OCI-LY1 (cell line): ENCODE measurements at regions not wholly inside any gene's neighbourhood (a gene's known extent, or its start where the extent isn't known, plus 50 kb on each side); places are given as distances from the start of the nearest gene placed in this dataset.

Source experiments
- EZH2 ChIP-seq: fragments of 200-600 bp; sonication (generic), shearing (Covaris generic); IDR thresholded peaks from 2 replicates; pipeline ENCODE4 v1.8.0; 2017; ENCODE audit warnings: borderline replicate concordance, mixed run types, mild to moderate bottlenecking, antibody characterized with exemption, low read length, moderate library complexity, mixed read lengths
- TF ChIP-seq, protein P1 (sequence below): fragments of 200-600 bp; sonication (generic), shearing (Covaris generic); IDR thresholded peaks from 2 replicates; pipeline ENCODE4 v1.5.1; 2017; ENCODE audit warnings: mild to moderate bottlenecking, antibody characterized with exemption, low read length, moderate library complexity, mixed read lengths

GRCh38 chr9:82567953-82568352, 495.0 kb downstream of the RASEF start:
- TF ChIP-seq, protein P1, sequence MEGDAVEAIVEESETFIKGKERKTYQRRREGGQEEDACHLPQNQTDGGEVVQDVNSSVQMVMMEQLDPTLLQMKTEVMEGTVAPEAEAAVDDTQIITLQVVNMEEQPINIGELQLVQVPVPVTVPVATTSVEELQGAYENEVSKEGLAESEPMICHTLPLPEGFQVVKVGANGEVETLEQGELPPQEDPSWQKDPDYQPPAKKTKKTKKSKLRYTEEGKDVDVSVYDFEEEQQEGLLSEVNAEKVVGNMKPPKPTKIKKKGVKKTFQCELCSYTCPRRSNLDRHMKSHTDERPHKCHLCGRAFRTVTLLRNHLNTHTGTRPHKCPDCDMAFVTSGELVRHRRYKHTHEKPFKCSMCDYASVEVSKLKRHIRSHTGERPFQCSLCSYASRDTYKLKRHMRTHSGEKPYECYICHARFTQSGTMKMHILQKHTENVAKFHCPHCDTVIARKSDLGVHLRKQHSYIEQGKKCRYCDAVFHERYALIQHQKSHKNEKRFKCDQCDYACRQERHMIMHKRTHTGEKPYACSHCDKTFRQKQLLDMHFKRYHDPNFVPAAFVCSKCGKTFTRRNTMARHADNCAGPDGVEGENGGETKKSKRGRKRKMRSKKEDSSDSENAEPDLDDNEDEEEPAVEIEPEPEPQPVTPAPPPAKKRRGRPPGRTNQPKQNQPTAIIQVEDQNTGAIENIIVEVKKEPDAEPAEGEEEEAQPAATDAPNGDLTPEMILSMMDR = no peak
- no peak for TF ChIP-seq EZH2
